ENCODE measurements at regions not wholly inside any gene's neighbourhood (a gene's known extent, or its start where the extent isn't known, plus 50 kb on each side); places are given as distances from the start of the nearest gene placed in this dataset.

GRCh38 chr1:82491301-82492048 is 690.7 kb downstream of the ADGRL2 start:
- TF ChIP-seq TAF1 (IDR thresholded peaks at IDR 0.05; ENCODE audit: borderline replicate concordance, insufficient read depth, low read length) = no peak
- no peak for TF ChIP-seq SIN3A (IDR thresholded peaks at IDR 0.05; ENCODE audit: borderline replicate concordance, insufficient read depth, low read length)
- TF ChIP-seq, protein P1, sequence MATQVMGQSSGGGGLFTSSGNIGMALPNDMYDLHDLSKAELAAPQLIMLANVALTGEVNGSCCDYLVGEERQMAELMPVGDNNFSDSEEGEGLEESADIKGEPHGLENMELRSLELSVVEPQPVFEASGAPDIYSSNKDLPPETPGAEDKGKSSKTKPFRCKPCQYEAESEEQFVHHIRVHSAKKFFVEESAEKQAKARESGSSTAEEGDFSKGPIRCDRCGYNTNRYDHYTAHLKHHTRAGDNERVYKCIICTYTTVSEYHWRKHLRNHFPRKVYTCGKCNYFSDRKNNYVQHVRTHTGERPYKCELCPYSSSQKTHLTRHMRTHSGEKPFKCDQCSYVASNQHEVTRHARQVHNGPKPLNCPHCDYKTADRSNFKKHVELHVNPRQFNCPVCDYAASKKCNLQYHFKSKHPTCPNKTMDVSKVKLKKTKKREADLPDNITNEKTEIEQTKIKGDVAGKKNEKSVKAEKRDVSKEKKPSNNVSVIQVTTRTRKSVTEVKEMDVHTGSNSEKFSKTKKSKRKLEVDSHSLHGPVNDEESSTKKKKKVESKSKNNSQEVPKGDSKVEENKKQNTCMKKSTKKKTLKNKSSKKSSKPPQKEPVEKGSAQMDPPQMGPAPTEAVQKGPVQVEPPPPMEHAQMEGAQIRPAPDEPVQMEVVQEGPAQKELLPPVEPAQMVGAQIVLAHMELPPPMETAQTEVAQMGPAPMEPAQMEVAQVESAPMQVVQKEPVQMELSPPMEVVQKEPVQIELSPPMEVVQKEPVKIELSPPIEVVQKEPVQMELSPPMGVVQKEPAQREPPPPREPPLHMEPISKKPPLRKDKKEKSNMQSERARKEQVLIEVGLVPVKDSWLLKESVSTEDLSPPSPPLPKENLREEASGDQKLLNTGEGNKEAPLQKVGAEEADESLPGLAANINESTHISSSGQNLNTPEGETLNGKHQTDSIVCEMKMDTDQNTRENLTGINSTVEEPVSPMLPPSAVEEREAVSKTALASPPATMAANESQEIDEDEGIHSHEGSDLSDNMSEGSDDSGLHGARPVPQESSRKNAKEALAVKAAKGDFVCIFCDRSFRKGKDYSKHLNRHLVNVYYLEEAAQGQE (IDR thresholded peaks at IDR 0.05; ENCODE audit: insufficient read depth in 1 of 2, low read depth in 2 of 2, low read length in 2 of 2) = no peak
- no peak for TF ChIP-seq POLR2AphosphoS5 (IDR thresholded peaks at IDR 0.05; ENCODE audit: low read depth, low read length)
- no peak for TF ChIP-seq FOXP2 (optimal IDR thresholded peaks at IDR 0.05; ENCODE audit: borderline replicate concordance, extremely low read depth, extremely low read length, insufficient read depth)

GRCh38 chr1:82487778-82488177 is 687.0 kb downstream of the ADGRL2 start:
- TF ChIP-seq FOXP2 (optimal IDR thresholded peaks at IDR 0.05; ENCODE audit: borderline replicate concordance, extremely low read depth, extremely low read length, insufficient read depth) (no peak), POLR2AphosphoS5 (IDR thresholded peaks at IDR 0.05; ENCODE audit: low read depth, low read length) (no peak), TAF1 (IDR thresholded peaks at IDR 0.05; ENCODE audit: borderline replicate concordance, insufficient read depth, low read length) (no peak), SIN3A (IDR thresholded peaks at IDR 0.05; ENCODE audit: borderline replicate concordance, insufficient read depth, low read length) (no peak)
- TF ChIP-seq, protein P1 (IDR thresholded peaks at IDR 0.05; ENCODE audit: insufficient read depth in 1 of 2, low read depth in 2 of 2, low read length in 2 of 2) = no peak

DNA sequence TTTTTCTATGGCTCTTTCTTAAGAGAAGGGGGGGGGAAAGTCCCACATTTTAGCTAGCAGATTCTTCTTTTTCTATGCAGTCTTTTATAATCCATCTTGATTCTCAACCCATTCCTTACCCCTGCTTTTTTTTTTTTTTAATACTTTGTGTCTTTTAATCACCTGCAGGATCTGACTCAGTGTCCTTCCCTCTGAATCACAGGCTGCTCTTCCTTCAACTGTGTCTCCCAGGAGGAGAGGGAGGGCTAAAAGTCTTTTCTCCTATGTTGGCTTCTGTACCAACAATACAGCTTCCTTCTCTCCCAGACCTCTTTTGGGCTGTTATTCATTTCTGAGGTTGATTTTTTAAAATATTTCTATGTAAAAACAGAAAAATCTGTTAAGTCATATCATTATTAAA is 686.2 kb downstream of the ADGRL2 start:
- no peak for TF ChIP-seq SIN3A (IDR thresholded peaks at IDR 0.05; ENCODE audit: borderline replicate concordance, insufficient read depth, low read length)
- TF ChIP-seq, protein P1 (IDR thresholded peaks at IDR 0.05; ENCODE audit: insufficient read depth in 1 of 2, low read depth in 2 of 2, low read length in 2 of 2) = no peak
- no peak for TF ChIP-seq FOXP2 (optimal IDR thresholded peaks at IDR 0.05; ENCODE audit: borderline replicate concordance, extremely low read depth, extremely low read length, insufficient read depth)
- no peak for TF ChIP-seq TAF1 (IDR thresholded peaks at IDR 0.05; ENCODE audit: borderline replicate concordance, insufficient read depth, low read length)

DNA sequence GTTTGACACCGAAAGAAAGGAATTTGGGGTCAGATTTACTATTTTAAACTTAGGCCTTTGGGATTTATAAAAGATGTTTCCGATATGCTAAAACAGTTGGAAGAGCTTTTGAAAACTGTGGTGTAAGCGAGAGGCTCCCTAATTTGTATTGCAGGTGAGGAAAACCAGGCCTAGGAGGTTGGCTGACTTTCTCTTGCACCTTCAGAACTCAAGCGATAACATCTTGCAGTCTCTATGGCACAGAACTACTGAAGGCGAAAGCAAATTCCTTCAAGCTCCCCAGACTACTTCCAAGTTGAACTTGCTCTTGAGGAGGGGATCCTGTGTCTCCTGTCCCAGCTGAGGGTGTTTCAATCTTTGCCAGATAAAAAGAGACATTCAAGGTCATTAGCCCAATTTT is 685.7 kb downstream of the ADGRL2 start:
- TF ChIP-seq, protein P1 (IDR thresholded peaks at IDR 0.05; ENCODE audit: insufficient read depth in 1 of 2, low read depth in 2 of 2, low read length in 2 of 2) = no peak
- TF ChIP-seq TAF1 (IDR thresholded peaks at IDR 0.05; ENCODE audit: borderline replicate concordance, insufficient read depth, low read length) = no peak
- TF ChIP-seq SIN3A (IDR thresholded peaks at IDR 0.05; ENCODE audit: borderline replicate concordance, insufficient read depth, low read length) = no peak
- no peak for TF ChIP-seq FOXP2 (optimal IDR thresholded peaks at IDR 0.05; ENCODE audit: borderline replicate concordance, extremely low read depth, extremely low read length, insufficient read depth)
- no peak for TF ChIP-seq POLR2AphosphoS5 (IDR thresholded peaks at IDR 0.05; ENCODE audit: low read depth, low read length)
